Islet of Langerhans (tissue), 1 donor: ENCODE measurements at regions not wholly inside any gene's neighbourhood (a gene's known extent, or its start where the extent isn't known, plus 50 kb on each side); places are given as distances from the start of the nearest gene placed in this dataset.

Experiments used
- FAIRE-seq: peaks from one replicate; lab custom pipeline; 2011; peaks lifted over from hg19 to GRCh38; lab: Jason Lieb, UNC

DNA sequence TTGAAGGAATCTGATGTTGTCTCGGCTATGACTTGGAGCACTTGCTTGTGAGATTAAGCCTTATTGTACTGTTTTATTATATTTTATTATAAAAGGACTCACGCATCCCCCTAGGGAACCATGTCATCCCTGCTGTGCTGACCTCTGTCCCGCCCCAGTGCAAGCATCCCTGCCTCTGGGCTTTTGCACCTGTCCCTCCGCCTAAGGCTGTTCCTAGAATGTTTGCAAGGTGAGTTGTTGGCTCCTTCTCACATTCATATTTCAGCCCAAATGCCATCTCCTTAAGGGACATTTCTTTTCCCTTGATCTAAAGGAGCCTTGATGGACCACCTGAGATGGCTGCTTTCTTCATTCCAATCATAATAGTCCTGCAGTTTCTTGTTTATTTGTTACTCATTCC, 236.9 kb upstream of the IGFBP3 start:
- FAIRE-seq = no peak

DNA sequence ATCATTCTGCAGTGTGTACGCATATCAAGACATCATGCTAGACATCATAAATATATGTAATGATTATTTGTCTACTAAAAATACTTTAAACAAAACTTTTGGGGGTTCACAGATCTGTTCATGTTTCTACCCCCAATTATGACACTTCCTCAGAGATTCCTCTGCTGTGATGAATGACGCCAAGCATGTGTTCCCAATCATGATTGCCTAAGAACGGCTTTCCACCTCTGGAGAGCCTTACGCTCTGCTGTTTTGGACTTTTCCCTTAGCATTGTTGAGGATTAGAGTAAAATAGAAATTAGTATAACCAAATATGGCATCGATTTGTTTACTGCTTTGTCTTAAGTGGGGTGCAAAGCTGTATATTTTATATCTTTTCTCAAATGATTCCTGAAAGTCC, 236.3 kb upstream of the IGFBP3 start:
- no peak for FAIRE-seq

DNA sequence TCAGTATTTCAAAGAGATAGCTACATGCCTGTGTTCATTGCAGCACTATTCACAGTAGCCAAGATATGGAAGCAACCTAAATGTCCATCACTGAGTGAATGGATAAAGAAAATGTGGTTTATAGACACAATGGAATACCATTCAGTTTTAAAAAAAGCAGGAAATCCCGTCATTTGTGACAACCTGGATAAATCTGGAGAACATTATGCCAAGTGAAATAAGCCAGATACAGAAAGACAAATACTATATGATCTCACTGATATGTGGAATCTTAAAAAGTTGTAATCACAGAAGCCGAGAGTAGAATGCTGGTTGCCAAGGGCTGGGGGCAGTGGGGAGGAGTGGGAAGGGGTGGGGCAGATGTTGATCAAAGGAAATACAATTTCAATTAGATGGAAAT, 235.8 kb upstream of the IGFBP3 start:
- no peak for FAIRE-seq

DNA sequence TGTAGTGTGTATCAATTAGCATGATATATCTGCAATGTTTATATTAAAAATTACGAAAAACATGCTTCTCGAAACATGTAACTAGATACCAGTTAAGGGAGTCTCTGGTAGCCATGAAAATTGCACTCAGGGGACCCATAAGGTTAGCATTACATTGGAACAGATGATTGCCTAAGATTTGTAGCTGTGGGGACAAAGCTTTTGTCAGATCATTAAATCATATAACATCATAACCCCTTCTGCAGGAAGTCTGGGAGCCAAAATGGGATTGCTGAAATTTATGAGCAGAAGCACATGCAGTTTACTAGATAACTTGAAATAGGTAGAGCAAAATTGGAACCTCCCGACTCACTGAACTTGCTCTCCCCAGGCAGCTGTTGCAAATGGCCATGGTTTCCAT, 235.0 kb upstream of the IGFBP3 start:
- FAIRE-seq = no peak

DNA sequence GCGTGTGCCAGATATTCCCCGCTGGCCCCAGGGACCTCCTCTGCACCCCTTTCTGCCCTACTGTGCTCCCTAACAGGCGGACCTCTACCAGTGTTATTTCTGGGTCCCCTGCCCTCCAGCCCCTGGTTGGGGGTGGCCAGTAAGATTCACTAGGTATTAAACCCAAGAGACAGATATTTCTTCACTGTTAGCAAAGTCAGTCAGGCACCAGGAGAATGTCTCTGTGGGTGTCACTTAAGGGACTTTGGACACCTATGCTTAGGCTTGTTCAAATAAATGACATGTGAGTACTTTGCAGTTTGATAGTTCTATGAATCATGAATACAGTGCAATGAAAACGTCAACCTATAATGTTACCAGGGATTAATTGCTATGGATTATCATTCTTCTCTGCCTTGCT, 234.3 kb upstream of the IGFBP3 start:
- FAIRE-seq = no peak

DNA sequence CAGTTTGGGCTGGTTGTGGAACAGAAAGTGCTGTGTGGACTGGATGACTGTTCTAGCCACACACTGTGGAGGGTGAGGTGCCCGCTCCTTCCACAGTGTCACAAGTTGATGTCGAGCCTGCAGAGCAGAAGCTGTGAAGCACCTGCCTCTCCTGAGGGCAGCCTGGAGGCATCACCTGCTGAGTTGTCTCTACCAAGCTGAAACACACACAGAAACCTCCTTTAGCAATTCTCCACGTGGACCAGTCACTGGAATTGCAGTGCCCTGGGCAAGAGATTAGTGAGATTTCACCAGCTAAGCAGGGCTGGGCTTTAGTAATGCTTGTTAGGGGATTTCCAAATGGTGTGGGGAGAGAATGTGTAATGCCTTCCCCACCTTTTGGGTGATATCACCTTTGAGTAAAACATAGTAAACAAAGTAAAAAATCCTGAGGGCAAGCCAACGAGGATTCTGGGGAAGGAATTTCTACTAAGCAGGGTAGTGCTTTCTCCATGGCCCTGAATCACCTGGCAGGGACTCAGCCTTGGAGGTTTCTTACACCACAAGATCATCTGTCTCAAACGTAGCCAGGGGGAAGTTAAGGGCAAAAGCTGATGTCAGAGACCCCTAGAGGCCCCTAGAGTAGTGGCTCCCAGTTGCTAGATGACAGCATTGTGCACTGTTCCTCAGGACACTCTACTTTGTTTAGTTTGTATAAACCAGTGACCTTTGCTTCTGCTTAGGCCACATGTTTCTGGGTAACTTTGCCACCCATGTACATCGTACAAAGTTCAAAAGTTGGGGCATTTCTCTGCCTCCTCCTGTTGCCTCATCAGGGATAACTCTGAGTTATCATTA, 233.1 kb upstream of the IGFBP3 start:
- no peak for FAIRE-seq

DNA sequence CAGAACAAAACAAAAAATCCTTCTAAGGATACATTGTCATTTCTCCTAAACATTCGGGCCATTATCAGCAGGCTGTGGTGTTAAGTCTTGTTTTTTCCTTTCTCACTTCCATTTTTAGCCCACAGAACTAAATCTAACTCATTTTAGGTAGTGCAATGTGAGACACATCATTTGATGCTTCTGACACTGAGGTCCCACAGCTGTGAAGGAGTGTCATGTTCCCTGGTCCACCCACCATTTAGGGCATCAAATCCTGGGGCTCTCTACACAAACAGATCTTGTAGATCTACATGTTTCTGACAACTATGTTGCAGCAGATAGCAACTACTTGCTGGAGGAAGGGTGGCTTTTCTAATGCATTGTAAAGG, 232.5 kb upstream of the IGFBP3 start:
- FAIRE-seq = no peak

DNA sequence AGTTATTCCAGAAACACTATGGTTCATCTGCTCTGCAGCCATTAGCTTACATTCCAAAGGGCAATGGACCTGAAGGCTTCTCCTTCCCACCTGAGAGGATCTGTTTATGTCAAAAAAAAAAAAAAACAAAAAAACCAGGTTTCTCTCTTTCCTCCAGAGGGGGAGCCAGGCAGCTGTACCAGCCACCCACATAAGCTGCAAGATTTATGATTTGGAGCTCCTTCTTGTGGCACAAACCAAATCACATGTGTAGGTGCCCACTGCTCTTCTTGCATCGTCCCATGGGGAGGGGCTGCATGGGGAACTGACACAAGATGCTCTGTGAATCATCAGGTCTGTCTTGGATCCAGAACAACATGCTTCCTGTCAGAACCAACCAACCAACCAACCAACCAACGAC, 231.6 kb upstream of the IGFBP3 start:
- no peak for FAIRE-seq

DNA sequence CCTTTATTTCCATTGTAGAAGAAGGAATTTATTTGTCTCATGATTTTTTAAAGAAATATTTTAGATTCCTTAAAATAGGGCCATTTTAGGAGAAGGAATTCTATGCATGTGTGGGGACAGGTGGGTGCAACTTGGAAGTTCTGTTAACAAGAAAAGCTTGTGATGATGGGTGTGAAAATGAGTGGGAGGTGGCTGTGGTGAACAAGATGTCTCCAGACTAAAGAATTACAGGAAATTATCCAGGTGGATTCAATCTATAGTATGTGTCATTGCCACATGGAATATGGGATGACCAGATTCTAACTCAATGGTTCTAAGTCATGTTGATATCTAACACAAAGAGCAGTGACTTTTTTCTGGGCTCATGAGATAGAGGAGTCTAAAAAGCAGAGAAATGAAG, 229.6 kb upstream of the IGFBP3 start:
- FAIRE-seq = no peak

DNA sequence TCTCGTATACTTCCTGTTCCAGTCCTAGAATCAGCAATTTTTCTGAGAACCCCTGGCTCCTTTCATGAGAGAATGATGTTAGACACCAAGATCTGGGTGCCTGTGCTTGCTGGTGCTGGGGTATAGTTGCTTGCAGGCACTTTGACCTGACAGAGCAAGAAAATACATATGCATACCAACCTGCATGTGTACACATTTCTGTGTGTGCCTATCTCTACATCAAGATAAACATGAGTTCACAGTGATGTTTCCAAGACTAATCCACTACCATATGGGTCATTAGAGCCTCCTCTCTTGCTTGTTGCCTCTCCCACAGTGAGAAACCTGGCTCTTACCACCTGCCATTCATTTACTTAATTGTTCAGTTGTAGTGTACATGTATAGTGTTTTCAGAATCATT, 229.1 kb upstream of the IGFBP3 start:
- no peak for FAIRE-seq

DNA sequence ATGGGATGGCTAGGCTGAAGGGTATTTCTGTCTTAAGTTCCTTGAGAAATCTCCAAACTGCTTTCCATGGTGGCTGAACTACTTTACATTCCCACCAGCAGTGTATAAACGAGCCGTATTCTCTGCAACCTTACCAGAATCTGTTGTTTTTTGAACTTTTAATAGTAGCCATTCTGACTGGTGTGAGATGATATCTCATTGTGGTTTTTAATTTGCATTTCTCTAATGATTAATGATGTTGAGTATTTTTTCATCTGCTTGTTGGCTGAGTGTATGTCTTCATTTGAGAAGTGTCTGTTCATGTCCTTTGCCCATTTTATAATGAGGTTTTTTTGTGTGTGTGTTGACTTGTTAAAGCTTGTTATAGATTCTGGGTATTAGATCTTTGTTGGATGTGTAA, 226.8 kb upstream of the IGFBP3 start:
- FAIRE-seq = no peak

DNA sequence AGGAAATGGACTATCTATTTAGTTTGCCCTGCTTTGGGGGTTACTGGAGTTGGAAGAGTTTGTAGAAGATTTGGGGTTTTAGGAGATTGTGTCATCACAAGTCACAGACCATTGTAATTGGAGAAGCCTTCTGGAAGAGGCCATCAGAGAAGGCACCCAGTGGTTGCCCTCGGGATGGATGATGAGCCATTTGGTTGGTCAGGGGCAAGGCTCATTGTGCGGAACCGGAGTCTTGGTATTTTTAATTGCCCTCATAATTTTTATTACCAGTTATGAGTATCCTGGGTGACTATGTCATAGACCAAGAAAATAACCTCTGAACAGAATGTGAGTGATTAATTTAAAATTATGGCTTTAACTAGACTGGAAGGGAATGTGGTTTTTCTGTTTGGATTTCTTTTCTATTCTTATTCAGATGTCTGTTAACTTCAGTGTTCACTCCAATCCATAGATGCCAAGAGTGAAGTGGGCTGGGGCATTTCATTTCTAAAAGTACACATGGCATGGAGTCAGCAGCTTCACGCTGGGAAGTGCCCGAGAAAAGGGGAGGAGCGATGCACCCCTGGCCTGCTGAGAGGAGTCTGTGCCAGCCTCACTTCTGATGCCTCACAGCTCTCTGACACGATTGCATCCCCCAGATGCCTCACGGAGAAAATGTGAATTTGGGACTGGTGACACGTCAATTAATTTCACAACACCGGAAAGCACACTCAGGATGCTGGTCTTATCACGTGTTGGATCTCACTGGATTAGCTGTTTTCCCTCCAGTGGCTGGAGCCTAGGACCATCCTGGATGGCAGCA, 225.6 kb upstream of the IGFBP3 start:
- FAIRE-seq = no peak

DNA sequence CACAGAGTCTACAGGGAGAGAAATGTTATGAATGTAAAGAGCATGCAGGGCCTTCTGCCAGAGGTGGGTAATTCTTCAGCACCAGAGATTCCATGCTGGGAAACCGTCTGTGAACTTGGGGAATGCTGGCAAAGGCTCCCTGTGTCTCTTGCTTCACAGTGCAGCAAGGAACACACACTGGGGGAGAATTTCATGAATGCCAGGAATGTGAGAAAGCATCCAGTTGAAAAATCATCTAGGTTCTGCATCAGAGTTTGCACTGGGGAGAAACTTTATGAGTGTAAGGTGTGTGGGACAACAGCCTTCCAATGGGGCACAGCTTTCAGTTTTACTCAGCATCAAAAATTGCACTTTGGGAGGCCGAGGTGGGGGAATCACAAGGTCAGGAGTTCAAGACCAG, 224.3 kb upstream of the IGFBP3 start:
- FAIRE-seq = no peak

DNA sequence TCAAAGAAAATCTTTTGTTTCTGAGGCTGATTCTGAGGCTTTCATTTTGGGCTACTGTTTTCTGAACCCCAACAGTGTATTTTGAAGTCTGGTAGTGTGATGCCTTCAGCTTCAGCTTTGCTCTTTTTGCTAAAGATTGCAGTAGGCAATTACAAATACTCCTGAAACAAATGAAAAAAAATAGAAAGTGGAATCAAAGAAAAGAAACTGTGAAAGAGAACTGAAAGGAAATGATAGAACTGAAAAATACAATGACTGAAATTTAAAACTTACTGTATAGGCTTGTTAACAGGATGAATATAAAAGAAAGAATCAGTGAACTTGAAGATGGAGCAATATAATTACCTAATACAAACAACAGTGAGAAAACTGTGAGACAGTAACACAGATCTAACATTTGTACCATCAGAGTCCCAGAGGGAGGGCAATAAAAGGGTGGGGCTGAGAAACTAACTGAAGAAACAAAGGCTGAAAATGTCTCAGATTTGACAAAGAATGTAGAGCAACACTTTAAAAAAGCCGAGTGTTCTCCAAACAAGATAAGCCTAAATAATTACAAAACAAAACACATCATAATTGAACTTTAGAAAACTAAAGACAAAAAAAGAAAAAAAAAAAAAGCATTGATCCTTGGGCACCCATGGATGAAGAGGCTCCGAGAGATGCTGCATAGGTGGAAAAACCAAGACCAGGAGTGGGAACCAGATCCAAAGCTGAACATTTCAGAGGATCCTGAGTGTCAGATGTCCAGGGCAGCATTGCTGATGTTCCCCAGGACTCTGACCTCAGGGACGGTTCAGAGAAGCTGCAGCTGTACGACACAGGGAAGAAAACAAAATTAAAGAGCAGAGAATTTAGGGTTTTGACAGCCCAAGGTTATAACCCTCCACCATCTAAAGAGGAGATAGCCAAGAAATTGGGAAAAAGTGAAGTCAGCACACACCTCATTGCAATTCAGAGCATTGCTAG, 223.2 kb upstream of the IGFBP3 start:
- FAIRE-seq = no peak

DNA sequence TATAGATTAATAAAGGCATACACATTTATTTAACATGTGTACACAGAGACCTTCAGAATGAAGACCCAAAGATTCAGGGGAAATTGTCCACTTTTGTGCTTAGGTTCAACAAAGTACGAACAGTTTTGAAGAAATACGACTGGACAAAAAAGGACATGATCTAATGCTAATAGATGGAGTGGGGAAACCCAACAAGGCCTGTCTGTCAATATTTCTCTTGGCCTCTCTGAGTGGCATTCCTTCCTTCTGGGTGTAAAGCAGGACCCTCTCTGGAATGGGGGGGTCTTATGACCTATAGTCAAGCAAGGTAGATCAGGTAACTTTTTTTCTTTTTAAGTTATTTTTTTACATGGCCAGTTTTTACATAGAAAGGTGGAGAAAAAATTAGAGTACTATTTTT, 222.3 kb upstream of the IGFBP3 start:
- FAIRE-seq = no peak

DNA sequence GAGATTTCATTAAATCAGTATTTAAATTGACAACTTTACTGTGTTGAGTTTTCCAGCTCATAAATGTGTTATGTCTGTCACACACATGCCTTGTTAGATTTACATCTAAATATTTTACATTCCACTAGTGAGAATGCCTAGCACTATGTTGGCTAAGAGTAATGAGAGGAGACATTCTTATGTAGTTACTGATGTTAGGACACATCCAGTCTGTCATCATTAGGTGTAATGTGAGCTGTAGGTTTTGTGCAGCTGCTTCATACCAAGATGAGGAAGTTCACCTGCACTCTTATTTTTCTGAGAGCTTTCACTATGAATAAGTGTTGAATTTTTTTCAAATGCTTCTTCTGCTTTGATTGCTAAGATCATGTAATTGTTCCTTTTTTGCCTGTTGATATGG, 218.0 kb upstream of the IGFBP3 start:
- no peak for FAIRE-seq

DNA sequence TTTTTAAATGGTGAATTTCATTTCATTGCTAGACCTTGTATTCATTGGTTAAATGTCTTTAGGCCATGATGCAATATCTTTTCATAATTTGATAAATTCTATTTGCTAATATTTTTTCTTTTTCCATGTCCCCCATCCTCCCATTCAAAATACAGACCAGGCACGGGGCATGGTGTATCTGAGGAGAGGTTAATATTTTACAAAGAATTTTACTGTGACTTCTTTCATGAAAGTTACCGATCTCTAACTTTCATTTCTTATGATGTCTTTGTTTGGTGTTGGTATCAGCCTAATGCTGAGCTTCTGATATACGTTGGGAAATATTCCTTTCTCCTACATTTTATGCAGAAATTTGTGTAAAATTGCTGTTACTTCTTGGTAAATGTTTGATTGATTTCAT, 216.7 kb upstream of the IGFBP3 start:
- FAIRE-seq = no peak

DNA sequence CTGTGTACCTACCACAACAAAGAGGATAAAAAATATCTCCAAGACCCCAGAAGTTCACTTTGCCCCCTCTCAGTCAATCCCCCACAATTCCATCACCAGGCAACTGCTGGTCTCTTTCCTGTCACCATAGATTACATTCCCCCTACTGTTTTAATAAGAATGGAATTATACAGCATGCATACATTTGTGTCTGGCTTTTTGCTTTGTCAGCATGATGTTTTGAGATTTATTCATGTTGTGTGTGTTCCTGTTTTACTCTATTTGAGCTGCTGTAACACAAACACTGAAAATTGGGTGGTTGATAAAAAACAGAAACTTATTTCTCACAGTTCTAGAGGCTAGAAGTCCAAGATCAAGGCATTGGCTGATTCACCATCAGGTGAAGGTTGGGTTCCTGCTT, 214.5 kb upstream of the IGFBP3 start:
- no peak for FAIRE-seq

DNA sequence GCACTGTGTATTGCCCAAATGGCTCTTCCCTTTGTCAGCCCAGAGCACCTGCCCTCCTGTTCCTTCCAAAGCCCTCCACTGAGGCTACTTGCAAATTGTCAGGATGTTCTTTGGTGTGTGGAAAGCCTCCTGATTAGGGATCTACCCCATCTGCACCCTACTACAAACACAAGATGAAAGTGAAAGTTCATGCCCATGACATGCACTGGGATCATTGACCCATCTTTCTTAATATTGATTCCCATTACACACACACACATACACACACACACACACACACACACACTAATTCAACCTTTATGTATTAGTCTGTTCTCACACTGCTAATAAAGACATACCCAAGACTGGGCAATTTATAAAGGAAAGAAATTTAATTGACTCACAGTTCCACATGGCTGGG, 213.7 kb upstream of the IGFBP3 start:
- no peak for FAIRE-seq

DNA sequence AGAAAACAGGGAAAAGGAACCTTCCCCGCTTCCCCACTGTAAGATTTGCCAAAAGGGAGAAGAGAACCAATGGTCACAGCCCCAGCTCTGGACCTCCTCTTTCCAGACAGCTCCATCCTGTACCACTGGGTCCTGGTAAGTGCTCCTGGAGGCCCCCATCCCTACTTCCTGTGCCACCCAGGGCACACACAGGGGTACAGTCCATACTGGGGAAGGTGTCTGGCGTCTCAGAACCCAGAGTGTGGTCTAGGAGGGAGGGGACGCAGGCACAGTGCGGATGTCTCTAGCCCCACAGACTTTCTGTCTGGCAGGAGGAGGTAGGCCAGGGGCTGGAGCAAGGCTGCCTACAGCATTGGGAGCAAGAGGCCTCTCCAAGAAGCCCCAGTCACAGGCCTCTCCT, 213.3 kb upstream of the IGFBP3 start:
- FAIRE-seq = no peak

DNA sequence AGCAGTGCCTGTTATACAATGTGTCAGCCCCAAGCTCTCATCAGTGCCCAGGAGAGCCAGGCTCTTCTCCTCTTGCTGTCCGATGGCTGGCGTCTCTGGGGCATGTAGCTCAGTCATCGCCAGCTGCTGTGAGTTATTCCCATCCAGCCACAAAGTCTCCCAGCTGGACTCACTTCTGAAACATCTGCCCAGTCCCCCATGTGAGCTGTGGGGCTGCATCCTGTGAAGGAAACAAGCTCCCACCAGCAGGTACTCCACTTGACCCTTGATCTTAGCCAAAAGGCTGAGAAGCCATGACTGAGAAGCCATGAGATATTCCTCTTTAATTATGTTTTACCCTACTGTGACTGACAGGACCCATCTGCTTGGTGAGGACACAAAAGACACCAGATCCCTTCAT, 212.7 kb upstream of the IGFBP3 start:
- FAIRE-seq = no peak

DNA sequence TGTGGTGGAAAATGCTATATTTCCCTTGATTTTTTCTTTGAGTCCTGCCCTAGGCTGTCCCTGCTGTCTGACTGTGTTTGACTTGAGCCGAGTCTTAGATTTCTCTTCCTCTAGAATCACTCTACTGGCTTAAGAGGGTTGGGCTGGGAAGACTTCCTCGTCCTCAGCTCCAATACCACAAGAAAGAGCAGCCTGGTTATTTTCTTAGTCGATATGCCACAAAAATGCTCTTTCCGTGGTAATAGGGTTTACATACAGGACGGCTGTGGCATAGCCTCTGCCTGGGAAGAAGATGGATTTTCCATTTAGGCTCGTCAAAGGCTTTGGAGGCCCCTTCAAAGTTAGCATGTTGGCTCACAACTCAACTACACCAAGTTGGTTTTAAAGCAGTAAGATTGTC, 212.0 kb upstream of the IGFBP3 start:
- FAIRE-seq = no peak
